Stimulated activated CD4-positive, alpha-beta T cell treated with anti-CD3 and anti-CD28 coated beads, Interleukin-1b, Interleukin-23, amount 100 ng/mL, for 24 hours (primary cell): ENCODE measurements at regions not wholly inside any gene's neighbourhood (a gene's known extent, or its start where the extent isn't known, plus 50 kb on each side); places are given as distances from the start of the nearest gene placed in this dataset.
"Not testable (repeated sequence)": the region's sequence is repeated elsewhere in the genome, so short reads cannot be mapped to it uniquely, and the experiment has no call there.

Experiments
- DNase-seq, 4 experiments: peaks; one replicate each; pipeline ENCODE4 v3.0.0-alpha.2; 2020; ENCODE audit warnings: low read depth in 4 of 4, low spot score in 1 of 4

- DNase-seq, result no peak
These were observed 154.4 kb upstream of the NPY start for GRCh38 chr7:24129597-24129996.

GRCh38 chr7:24130631-24131030, 153.4 kb upstream of the NPY start:
- no peak for DNase-seq

- DNase-seq, result no peak
These were observed 150.3 kb upstream of the NPY start for GRCh38 chr7:24133691-24134090.

GRCh38 chr7:24134535-24134934, 149.5 kb upstream of the NPY start:
- no peak for DNase-seq

- DNase-seq, result no peak
These were observed 148.8 kb upstream of the NPY start for GRCh38 chr7:24135003-24135817.

DNA sequence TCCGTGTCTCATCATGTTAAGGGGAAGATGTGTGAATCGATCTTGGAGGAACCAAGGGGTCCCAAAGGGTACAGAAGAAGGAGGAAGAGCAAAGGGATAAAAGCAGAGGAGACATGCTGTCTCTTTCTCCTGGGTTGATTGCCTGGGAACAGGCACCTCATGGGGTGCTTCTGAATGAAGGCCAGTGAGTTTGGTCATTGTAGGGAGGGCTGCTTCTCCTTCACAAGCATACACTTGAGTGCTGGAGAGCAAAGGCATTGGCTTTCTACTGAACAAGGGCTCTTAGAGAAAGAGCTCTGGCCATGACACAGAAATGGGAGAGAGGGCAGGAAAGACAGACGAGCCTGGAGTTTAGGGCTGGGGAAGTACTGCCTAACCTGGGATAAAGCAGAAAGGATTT, 146.7 kb upstream of the NPY start:
- no peak for DNase-seq

- DNase-seq, result no peak
These were observed 145.6 kb upstream of the NPY start for GRCh38 chr7:24138343-24138742.

GRCh38 chr7:24140001-24140400, 144.0 kb upstream of the NPY start:
- DNase-seq, result no peak

- DNase-seq, result no peak
These were observed 142.0 kb upstream of the NPY start for GRCh38 chr7:24141874-24142509.

- no peak for DNase-seq
These were observed 140.4 kb upstream of the NPY start for GRCh38 chr7:24143547-24143946.

DNA sequence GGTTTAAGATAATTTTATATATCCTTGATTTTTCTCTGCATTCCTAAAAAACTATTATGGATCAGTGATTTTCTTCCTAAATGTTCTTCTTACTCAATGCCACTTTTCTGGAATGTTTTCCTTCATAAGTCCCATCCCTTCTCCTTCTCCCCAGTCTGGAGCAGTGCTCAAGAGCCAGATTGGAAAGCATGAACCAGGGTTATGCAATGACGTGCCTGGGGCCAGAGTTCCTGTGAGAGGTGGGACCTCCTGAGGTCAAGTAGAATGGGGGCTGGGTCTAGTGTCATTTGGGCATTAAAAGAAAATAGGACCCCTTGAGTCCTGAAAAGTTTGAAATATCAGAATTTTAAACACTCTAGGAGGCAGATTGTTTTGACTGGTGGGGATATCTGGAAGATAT, 132.0 kb upstream of the NPY start:
- no peak for DNase-seq

DNA sequence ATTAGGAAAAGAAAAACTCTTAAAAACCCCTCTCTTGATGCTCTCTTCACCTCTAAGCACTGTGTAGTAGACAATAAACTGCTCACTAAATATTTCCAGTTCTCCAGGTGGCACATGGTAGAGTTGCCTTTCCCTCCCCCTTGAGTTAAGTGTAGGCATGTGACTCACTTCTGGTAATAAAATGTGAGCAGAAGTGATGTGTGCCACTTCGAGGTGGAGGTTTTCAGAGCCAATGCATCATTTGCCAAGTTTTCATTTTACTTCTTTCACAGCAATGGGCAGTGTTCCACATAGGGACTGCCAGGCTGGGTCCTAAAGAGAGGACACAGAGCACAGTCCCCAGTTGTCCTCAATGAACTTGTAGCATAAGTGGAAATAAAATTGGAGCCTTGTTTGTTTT, 131.6 kb upstream of the NPY start:
- DNase-seq, result no peak

DNA sequence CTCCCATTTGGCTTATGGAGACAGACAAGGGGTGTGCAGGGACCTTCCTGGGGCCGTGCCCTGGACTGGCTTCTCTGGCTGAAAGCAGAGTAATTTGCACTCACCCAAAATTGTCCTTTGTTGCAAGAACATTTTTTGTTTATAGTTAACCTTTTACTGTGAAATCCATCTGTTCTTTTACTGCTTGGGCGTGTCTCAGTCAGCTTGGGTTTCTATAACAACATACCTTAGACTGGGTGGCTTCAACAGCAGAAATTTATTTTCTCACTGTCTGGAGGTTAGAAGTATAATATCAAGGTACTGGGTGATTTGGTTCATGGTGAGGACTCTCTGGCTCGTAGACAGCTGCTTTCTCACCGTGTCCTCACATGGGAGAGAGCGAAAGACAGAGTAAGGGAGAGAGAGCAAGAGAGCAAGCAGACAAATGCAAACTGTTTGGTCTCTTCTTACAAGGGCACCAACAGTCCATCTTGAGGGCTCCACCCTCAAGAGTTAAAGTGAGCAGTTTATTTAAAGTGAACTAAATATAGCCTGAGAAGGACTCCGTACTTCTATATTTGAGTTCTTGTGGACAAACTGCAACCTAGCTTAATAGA, 131.0 kb upstream of the NPY start:
- no peak for DNase-seq

- DNase-seq, result no peak
These were observed 126.3 kb upstream of the NPY start for GRCh38 chr7:24157666-24158065.

GRCh38 chr7:24158975-24159374, 125.0 kb upstream of the NPY start:
- no peak for DNase-seq

- no peak for DNase-seq
These were observed 119.6 kb upstream of the NPY start for GRCh38 chr7:24164401-24164800.

DNA sequence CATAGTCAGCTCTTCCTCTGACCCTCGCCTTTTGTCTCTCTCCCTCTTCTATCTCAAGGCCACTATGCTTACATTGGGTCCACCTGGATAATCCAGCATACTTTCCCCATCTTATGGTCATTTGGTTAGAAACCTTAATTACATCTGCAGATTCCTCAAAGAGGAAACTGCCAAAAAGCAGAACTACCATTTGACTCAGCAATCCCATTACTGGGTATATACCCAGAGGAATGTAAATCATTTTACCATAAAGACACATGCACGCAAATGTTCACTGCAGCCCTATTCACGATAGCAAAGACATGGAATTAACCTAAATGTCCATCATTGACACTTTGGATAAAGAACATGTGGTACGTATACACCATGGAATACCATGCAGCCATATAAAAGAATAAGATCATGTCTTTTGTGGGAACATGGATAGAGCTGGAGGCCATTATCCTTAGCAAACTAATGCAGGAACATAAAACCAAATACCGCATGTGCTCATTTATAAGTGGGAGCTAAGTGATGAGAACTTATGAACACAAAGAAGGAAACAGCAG, 114.8 kb upstream of the NPY start:
- DNase-seq, result no peak

DNA sequence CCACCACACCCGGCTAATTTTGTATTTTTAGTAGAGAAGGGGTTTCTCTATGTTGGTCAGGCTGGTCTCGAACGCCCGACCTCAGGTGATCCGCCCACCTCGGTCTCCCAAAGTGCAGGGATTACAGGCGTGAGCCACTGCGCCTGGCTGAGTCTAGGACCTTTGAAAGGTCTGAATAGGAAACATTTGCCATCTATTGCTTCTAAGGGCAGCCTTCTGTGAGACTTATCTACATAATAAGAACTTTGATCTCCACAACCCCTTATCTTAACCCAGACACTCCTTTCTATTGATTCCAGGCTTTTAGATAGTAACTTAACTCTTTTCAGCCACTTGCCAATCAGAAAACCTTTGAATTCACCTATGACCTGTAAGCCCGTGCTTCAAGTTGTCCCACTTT, 112.0 kb upstream of the NPY start:
- DNase-seq, result not testable (repeated sequence)

DNA sequence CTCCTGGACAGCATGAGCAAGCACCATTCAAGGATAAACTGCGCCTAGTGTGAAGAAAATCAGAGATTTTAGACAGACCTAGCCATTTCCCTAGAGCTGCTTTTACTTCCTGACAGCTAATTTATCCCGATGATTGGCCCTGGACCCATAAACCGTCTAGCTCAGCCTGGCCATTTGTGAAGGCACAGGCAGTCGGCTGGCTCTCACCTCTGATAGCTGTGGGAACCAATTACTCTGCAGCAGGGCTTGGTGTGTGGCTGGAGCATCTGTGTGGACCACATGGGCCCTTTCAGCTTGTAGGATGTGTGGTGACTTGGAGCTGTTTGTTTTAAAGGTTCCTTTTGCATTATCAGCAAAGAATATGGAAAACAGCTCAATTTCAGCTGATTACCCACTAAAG, 111.1 kb upstream of the NPY start:
- DNase-seq, result no peak

DNA sequence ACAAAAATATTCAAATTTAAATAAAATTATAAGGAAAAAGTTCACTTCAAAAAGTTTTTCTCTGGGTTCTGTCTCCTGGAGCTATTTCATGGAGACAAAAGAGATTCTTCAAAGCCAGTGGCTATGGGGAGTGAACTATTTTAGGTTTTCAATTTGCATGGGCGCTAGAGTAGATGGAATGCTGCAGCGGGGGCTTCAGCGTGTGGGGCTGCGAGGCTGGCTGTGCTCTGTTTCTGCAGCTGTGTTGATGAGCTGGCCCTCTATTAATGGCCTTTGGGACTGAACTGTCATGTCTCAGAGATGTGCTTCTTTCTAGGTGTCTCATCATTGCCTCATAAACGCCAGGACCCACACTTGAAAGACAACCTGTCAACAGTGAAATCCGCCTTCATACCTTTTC, 108.4 kb upstream of the NPY start:
- no peak for DNase-seq

DNA sequence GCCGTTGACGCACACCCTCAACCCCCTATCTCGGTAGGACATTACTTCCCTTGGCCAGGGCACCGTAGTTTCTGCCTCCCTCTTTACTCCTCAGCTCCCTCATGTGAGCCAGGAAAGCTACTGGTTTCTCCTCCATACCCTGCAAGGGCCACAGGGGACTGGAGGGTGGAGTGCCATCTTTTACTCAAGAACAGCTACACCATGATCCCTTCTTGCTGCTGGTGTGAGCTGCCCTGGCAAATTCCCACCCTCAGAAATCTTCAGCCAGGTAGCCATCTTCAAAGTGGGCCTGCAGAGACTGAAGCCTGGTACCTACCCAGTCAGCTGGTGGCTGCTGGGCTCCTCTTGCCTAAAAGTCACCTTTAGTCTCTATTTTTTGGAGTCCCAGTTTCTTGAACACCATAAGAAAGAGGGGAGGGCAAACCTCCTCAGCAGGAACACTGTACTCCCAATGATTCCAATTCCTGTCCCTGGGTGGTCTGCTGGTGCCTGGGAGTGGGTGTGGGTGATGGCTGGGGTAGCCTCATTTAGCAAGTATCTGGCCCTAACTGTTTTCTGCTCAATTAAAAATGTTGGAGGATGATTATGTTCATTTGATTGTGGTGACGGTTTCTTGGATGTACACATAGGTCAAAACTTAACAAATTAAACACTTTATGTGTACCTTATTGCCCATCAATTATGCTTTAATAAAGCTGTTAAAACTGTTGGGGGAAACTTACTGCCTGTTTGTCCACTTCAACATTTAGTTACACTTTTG, 105.0 kb upstream of the NPY start:
- no peak for DNase-seq

GRCh38 chr7:24191362-24191761, 92.6 kb upstream of the NPY start:
- no peak for DNase-seq
